ENCODE measurements at regions not wholly inside any gene's neighbourhood (a gene's known extent, or its start where the extent isn't known, plus 50 kb on each side); places are given as distances from the start of the nearest gene placed in this dataset.

GRCh38 chr2:43171789-43172188 is 54.6 kb downstream of the ZFP36L2 start:
- Histone ChIP-seq H3K27me3 (ENCODE audit: control insufficient read depth, insufficient read depth, low read length) (no peaks in the 10 kb centered on the region), H3K36me3 (ENCODE audit: control insufficient read depth, insufficient read depth, low read length) (no peaks in the 10 kb centered on the region), H3K27ac (ENCODE audit: low read length) (no peak overlapping the region), H3K4me3 (ENCODE audit: low read depth in 2 of 2, low read length in 2 of 2) (no peak overlapping the region), H3K9me3 (ENCODE audit: control insufficient read depth, insufficient read depth, low read depth, low read length) (no peaks in the 10 kb centered on the region), H3K4me1 (ENCODE audit: control insufficient read depth, insufficient read depth, low read length) (peaks cover 28% of the 10 kb centered on the region)
- no TSS peak for BruUV-seq (replicated peaks)
- ATAC-seq: no peak
- TF ChIP-seq TCF7L2 (IDR thresholded peaks at IDR 0.05; ENCODE audit: low read depth, low read length): no peak
- no peak for TF ChIP-seq SIN3A (IDR thresholded peaks at IDR 0.05; ENCODE audit: borderline replicate concordance, insufficient read depth, low read depth, low read length)
- ChIA-PET CTCF (interaction anchor here (0.6 kb wide), 1 partner anchor 57 kb away, joined by 5 read pairs; no protein-coding TSS in a partner anchor), POLR2A (no interaction called here)
- DNase-seq (ENCODE audit: low read depth, low spot score): no peak
- intact Hi-C loops (cut with micrococcal nuclease; ENCODE audit: unreplicated experiment) (no loop called here), in situ Hi-C loops (cut with HindIII; ENCODE audit: low pct_unique_long_range_greater_than_20kb, low sequenced_read_pairs) (no loop called here)

- in situ Hi-C loops (cut with HindIII; ENCODE audit: low pct_unique_long_range_greater_than_20kb, low sequenced_read_pairs): no loop called here
- ATAC-seq (no peak), DNase-seq (ENCODE audit: low read depth, low spot score) (no peak)
- no peak for TF ChIP-seq TCF7L2 (IDR thresholded peaks at IDR 0.05; ENCODE audit: low read depth, low read length)
- TF ChIP-seq REST (IDR thresholded peaks at IDR 0.05; ENCODE audit: insufficient read depth in 1 of 2, low read depth in 2 of 2, low read length in 1 of 2): no peak
- no peak for TF ChIP-seq POLR2AphosphoS5 (IDR thresholded peaks at IDR 0.05; ENCODE audit: low read depth, low read length)
- TF ChIP-seq CTCF (IDR thresholded peaks at IDR 0.05): no peak
- no peak for TF ChIP-seq SIN3A (IDR thresholded peaks at IDR 0.05; ENCODE audit: borderline replicate concordance, insufficient read depth, low read depth, low read length)
- ChIA-PET CTCF (interaction anchor here (0.7 kb wide), 1 partner anchor 23 kb away, joined by 3 read pairs; no protein-coding TSS in a partner anchor), POLR2A (no interaction called here)
- H3K27ac ChIP-seq (ENCODE audit: low read length): no peak overlapping the region
- H3K4me1 ChIP-seq (ENCODE audit: control insufficient read depth, insufficient read depth, low read length): peaks cover 28% of the 10 kb centered on the region
- intact Hi-C loops (cut with micrococcal nuclease; ENCODE audit: unreplicated experiment): no loop called here
- BruUV-seq (replicated peaks): no TSS peak
- no peaks in the 10 kb centered on the region for H3K9me3 ChIP-seq (ENCODE audit: control insufficient read depth, insufficient read depth, low read depth, low read length)
- H3K27me3 ChIP-seq (ENCODE audit: control insufficient read depth, insufficient read depth, low read length): no peaks in the 10 kb centered on the region
- no peaks in the 10 kb centered on the region for H3K36me3 ChIP-seq (ENCODE audit: control insufficient read depth, insufficient read depth, low read length)
- H3K4me3 ChIP-seq (ENCODE audit: low read depth in 2 of 2, low read length in 2 of 2): no peak overlapping the region
Measured at GRCh38 chr2:43170405-43171105, 55.9 kb downstream of the ZFP36L2 start.

- TF ChIP-seq TCF7L2 (IDR thresholded peaks at IDR 0.05; ENCODE audit: low read depth, low read length) (no peak), REST (IDR thresholded peaks at IDR 0.05; ENCODE audit: insufficient read depth in 1 of 2, low read depth in 2 of 2, low read length in 1 of 2) (no peak), CTCF (IDR thresholded peaks at IDR 0.05) (no peak; the same call in 1 of the 2 replicates), SIN3A (IDR thresholded peaks at IDR 0.05; ENCODE audit: borderline replicate concordance, insufficient read depth, low read depth, low read length) (no peak), POLR2AphosphoS5 (IDR thresholded peaks at IDR 0.05; ENCODE audit: low read depth, low read length) (no peak)
- Histone ChIP-seq H3K27ac (ENCODE audit: low read length) (no peak overlapping the region; the same call in 1 of the 2 replicates), H3K4me1 (ENCODE audit: control insufficient read depth, insufficient read depth, low read length) (peaks cover 22% of the 10 kb centered on the region), H3K27me3 (ENCODE audit: control insufficient read depth, insufficient read depth, low read length) (no peaks in the 10 kb centered on the region), H3K9me3 (ENCODE audit: control insufficient read depth, insufficient read depth, low read depth, low read length) (no peaks in the 10 kb centered on the region), H3K36me3 (ENCODE audit: control insufficient read depth, insufficient read depth, low read length) (no peaks in the 10 kb centered on the region), H3K4me3 (ENCODE audit: low read depth in 2 of 2, low read length in 2 of 2) (no peak overlapping the region)
- intact Hi-C loops (cut with micrococcal nuclease; ENCODE audit: unreplicated experiment) (no loop called here), in situ Hi-C loops (cut with HindIII; ENCODE audit: low pct_unique_long_range_greater_than_20kb, low sequenced_read_pairs) (no loop called here)
- DNase-seq (ENCODE audit: low read depth, low spot score): no peak
- CTCF ChIA-PET: interaction anchor here (0.7 kb wide), 1 partner anchor 22 kb away, joined by 3 read pairs; no protein-coding TSS in a partner anchor
- no peak for ATAC-seq
- BruUV-seq (replicated peaks): no TSS peak
- POLR2A ChIA-PET: no interaction called here
Measured at GRCh38 chr2:43169987-43170386, 56.4 kb downstream of the ZFP36L2 start.

Data from Panc1 (cell line).